Thyroid gland (tissue), 4 donors: ENCODE measurements at regions not wholly inside any gene's neighbourhood (a gene's known extent, or its start where the extent isn't known, plus 50 kb on each side); places are given as distances from the start of the nearest gene placed in this dataset.
A peak's percentile ranks its signal among the peaks of the same experiment; 100 is the strongest.

Source experiments
- CTCF ChIP-seq, 6 experiments: fragments of 200-600 bp in 3 of 6; fragments of 450-650 bp in 3 of 6; sonication (generic) in 3 of 6; IDR thresholded peaks; one replicate each; pipeline ENCODE4 v1.5.1; 2016 to 2019; ENCODE audit warnings: antibody characterized with exemption in 6 of 6, mild to moderate bottlenecking in 2 of 6, inconsistent platforms in 1 of 6, moderate library complexity in 1 of 6
- POLR2A ChIP-seq, 2 donors: fragments of 450-650 bp; IDR thresholded peaks; one replicate each; pipeline ENCODE4 v1.6.1; 2017; ENCODE audit warnings: antibody characterized with exemption in 2 of 2, mild to moderate bottlenecking in 2 of 2, moderate library complexity in 1 of 2

GRCh38 chr6:27772261-27773001 is 139.8 kb downstream of the OR2B2 start:
- TF ChIP-seq CTCF (IDR thresholded peaks at IDR 0.05) (peak; percentile 72 to 96 (median 89)), POLR2A (IDR thresholded peaks at IDR 0.05) (no peak)
